HG03135 (cell line): ENCODE measurements at regions not wholly inside any gene's neighbourhood (a gene's known extent, or its start where the extent isn't known, plus 50 kb on each side); places are given as distances from the start of the nearest gene placed in this dataset.
"Not testable (repeated sequence)": the region's sequence is repeated elsewhere in the genome, so short reads cannot be mapped to it uniquely, and the experiment has no call there.

ENCODE experiments used
- ATAC-seq: cut with Tn5 transposase; IDR thresholded peaks from one replicate; pipeline ENCODE4 v1.9.1; 2021; ENCODE audit warnings: mild to moderate bottlenecking, moderate library complexity; ENCODE audit not compliant: unreplicated experiment

- ATAC-seq = no peak
These were observed 191.6 kb upstream of the MSX2 start for GRCh38 chr5:174532455-174533453.

GRCh38 chr5:174533751-174534241 is 190.6 kb upstream of the MSX2 start:
- ATAC-seq = no peak

GRCh38 chr5:174535669-174536068 is 188.7 kb upstream of the MSX2 start:
- ATAC-seq = no peak

GRCh38 chr5:174539823-174540222 is 184.6 kb upstream of the MSX2 start:
- not testable (repeated sequence) for ATAC-seq

GRCh38 chr5:174542037-174542436 is 182.3 kb upstream of the MSX2 start:
- ATAC-seq = no peak

GRCh38 chr5:174542471-174542870 is 181.9 kb upstream of the MSX2 start:
- no peak for ATAC-seq

- no peak for ATAC-seq
These were observed 178.5 kb upstream of the MSX2 start for GRCh38 chr5:174545926-174546325.

GRCh38 chr5:174547814-174548213 is 176.6 kb upstream of the MSX2 start:
- no peak for ATAC-seq

- ATAC-seq = no peak
These were observed 175.1 kb upstream of the MSX2 start for GRCh38 chr5:174549254-174549653.

GRCh38 chr5:174550026-174550425 is 174.4 kb upstream of the MSX2 start:
- ATAC-seq = no peak

GRCh38 chr5:174552428-174552827 is 172.0 kb upstream of the MSX2 start:
- ATAC-seq = no peak

- no peak for ATAC-seq
These were observed 170.8 kb upstream of the MSX2 start for GRCh38 chr5:174553556-174553955.

GRCh38 chr5:174555726-174556125 is 168.7 kb upstream of the MSX2 start:
- ATAC-seq = no peak

- ATAC-seq = no peak
These were observed 167.6 kb upstream of the MSX2 start for GRCh38 chr5:174556756-174557155.

- ATAC-seq = no peak
These were observed 166.2 kb upstream of the MSX2 start for GRCh38 chr5:174558190-174558589.

GRCh38 chr5:174559141-174559540 is 165.2 kb upstream of the MSX2 start:
- no peak for ATAC-seq

- ATAC-seq = no peak
These were observed 164.8 kb upstream of the MSX2 start for GRCh38 chr5:174559566-174560090.

GRCh38 chr5:174560861-174561260 is 163.5 kb upstream of the MSX2 start:
- no peak for ATAC-seq

- not testable (repeated sequence) for ATAC-seq
These were observed 161.3 kb upstream of the MSX2 start for GRCh38 chr5:174563040-174563439.

GRCh38 chr5:174563899-174564298 is 160.5 kb upstream of the MSX2 start:
- no peak for ATAC-seq

GRCh38 chr5:174567506-174568141 is 156.8 kb upstream of the MSX2 start:
- no peak for ATAC-seq

GRCh38 chr5:174570662-174571061 is 153.7 kb upstream of the MSX2 start:
- ATAC-seq = no peak
